ENCODE measurements at regions not wholly inside any gene's neighbourhood (a gene's known extent, or its start where the extent isn't known, plus 50 kb on each side); places are given as distances from the start of the nearest gene placed in this dataset.

DNA sequence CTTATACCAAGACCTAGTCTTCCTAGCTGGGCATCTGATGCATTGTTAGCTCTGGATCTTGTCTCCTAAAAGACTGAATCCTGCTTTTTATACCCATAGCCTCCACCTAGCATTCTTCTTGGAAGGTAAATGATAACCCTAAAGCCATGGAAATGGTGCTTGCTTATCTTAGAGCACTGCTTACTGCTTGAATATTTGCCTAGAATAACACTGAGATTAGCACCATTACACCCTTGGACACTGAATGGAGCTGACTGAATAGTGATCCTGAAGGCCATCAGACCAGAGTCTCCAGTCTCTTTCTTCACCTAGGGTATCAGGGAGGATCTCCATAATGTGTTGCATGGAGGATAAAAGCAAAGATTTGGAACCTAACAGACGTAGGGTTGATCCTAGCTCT, 50.3 kb upstream of the UGP2 start:
- DNase-seq (ENCODE audit: low read depth), result no peak
- TF ChIP-seq, protein P1, sequence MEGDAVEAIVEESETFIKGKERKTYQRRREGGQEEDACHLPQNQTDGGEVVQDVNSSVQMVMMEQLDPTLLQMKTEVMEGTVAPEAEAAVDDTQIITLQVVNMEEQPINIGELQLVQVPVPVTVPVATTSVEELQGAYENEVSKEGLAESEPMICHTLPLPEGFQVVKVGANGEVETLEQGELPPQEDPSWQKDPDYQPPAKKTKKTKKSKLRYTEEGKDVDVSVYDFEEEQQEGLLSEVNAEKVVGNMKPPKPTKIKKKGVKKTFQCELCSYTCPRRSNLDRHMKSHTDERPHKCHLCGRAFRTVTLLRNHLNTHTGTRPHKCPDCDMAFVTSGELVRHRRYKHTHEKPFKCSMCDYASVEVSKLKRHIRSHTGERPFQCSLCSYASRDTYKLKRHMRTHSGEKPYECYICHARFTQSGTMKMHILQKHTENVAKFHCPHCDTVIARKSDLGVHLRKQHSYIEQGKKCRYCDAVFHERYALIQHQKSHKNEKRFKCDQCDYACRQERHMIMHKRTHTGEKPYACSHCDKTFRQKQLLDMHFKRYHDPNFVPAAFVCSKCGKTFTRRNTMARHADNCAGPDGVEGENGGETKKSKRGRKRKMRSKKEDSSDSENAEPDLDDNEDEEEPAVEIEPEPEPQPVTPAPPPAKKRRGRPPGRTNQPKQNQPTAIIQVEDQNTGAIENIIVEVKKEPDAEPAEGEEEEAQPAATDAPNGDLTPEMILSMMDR (IDR thresholded peaks at IDR 0.05; ENCODE audit: insufficient read depth, low read length), result no peak
- H3K4me3 ChIP-seq (ENCODE audit: low read depth, low read length), result no peak overlapping the region
